ENCODE measurements at regions not wholly inside any gene's neighbourhood (a gene's known extent, or its start where the extent isn't known, plus 50 kb on each side); places are given as distances from the start of the nearest gene placed in this dataset.
"Not testable (repeated sequence)": the region's sequence is repeated elsewhere in the genome, so short reads cannot be mapped to it uniquely, and the experiment has no call there.

- no peak for TF ChIP-seq CTCF (IDR thresholded peaks at IDR 0.05; ENCODE audit: unreplicated experiment)
- Mint-ChIP-seq H3K27ac (ENCODE audit: low read depth, unreplicated experiment) (no peak overlapping the region), H3K9me3 (ENCODE audit: unreplicated experiment) (no peaks in the 10 kb centered on the region), H3K36me3 (ENCODE audit: insufficient read depth, unreplicated experiment) (no peaks in the 10 kb centered on the region), H3K4me1 (ENCODE audit: insufficient read depth, unreplicated experiment) (no peaks in the 10 kb centered on the region), H3K4me3 (ENCODE audit: unreplicated experiment) (no peak overlapping the region), H3K27me3 (ENCODE audit: insufficient read depth, unreplicated experiment) (peaks cover 89% of the 10 kb centered on the region)
- CTCF ChIA-PET = no interaction called here
- POLR2A ChIA-PET = no interaction called here
- intact Hi-C loops (cut with micrococcal nuclease) = no loop called here
- BruUV-seq (replicated peaks) = no TSS peak
- DNase-seq (ENCODE audit: unreplicated experiment) = no peak
Measured at GRCh38 chr20:48401359-48401758, 426.4 kb downstream of the PREX1 start.

- no peak for DNase-seq (ENCODE audit: unreplicated experiment)
- Mint-ChIP-seq H3K4me1 (ENCODE audit: insufficient read depth, unreplicated experiment) (no peaks in the 10 kb centered on the region), H3K27me3 (ENCODE audit: insufficient read depth, unreplicated experiment) (peaks cover 92% of the 10 kb centered on the region), H3K27ac (ENCODE audit: low read depth, unreplicated experiment) (no peak overlapping the region), H3K4me3 (ENCODE audit: unreplicated experiment) (no peak overlapping the region), H3K9me3 (ENCODE audit: unreplicated experiment) (no peaks in the 10 kb centered on the region), H3K36me3 (ENCODE audit: insufficient read depth, unreplicated experiment) (no peaks in the 10 kb centered on the region)
- intact Hi-C loops (cut with micrococcal nuclease) = no loop called here
- ChIA-PET POLR2A (no interaction called here), CTCF (interaction anchor here (0.5 to 1.0 kb wide), 2 partner anchors 258 to 722 kb away, joined by 3 read pairs; no protein-coding TSS in a partner anchor)
- TF ChIP-seq CTCF (IDR thresholded peaks at IDR 0.05; ENCODE audit: unreplicated experiment) = no peak
- BruUV-seq (replicated peaks) = no TSS peak
Measured at GRCh38 chr20:48400009-48400408, 427.8 kb downstream of the PREX1 start.

GRCh38 chr20:48398506-48399449, 429.0 kb downstream of the PREX1 start:
- Mint-ChIP-seq H3K9me3 (ENCODE audit: unreplicated experiment) (no peaks in the 10 kb centered on the region), H3K4me1 (ENCODE audit: insufficient read depth, unreplicated experiment) (no peaks in the 10 kb centered on the region), H3K36me3 (ENCODE audit: insufficient read depth, unreplicated experiment) (no peaks in the 10 kb centered on the region), H3K27me3 (ENCODE audit: insufficient read depth, unreplicated experiment) (peaks cover 92% of the 10 kb centered on the region), H3K4me3 (ENCODE audit: unreplicated experiment) (no peak overlapping the region), H3K27ac (ENCODE audit: low read depth, unreplicated experiment) (no peak overlapping the region)
- DNase-seq (ENCODE audit: unreplicated experiment) = no peak
- ChIA-PET CTCF (interaction anchor here (0.6 to 1.0 kb wide), 3 partner anchors 19 to 721 kb away, joined by 3 read pairs; no protein-coding TSS in a partner anchor), POLR2A (interaction anchor here (0.7 kb wide), 1 partner anchor 629 kb away, joined by 3 read pairs; no protein-coding TSS in a partner anchor)
- BruUV-seq (replicated peaks) = no TSS peak
- intact Hi-C loops (cut with micrococcal nuclease) = no loop called here
- TF ChIP-seq CTCF (IDR thresholded peaks at IDR 0.05; ENCODE audit: unreplicated experiment) = no peak

- intact Hi-C loops (cut with micrococcal nuclease); H3K4me3 Mint-ChIP-seq (ENCODE audit: unreplicated experiment); BruUV-seq (replicated peaks); H3K36me3 Mint-ChIP-seq (ENCODE audit: insufficient read depth, unreplicated experiment); DNase-seq (ENCODE audit: unreplicated experiment); H3K27ac Mint-ChIP-seq (ENCODE audit: low read depth, unreplicated experiment); CTCF ChIA-PET; H3K4me1 Mint-ChIP-seq (ENCODE audit: insufficient read depth, unreplicated experiment); H3K9me3 Mint-ChIP-seq (ENCODE audit: unreplicated experiment): not testable (repeated sequence)
- POLR2A ChIA-PET = interaction anchor here (0.6 kb wide), 1 partner anchor 81 kb away, joined by 3 read pairs; no protein-coding TSS in a partner anchor
- H3K27me3 Mint-ChIP-seq (ENCODE audit: insufficient read depth, unreplicated experiment) = peaks cover 85% of the 10 kb centered on the region
Measured at GRCh38 chr20:48396981-48397861, 430.6 kb downstream of the PREX1 start.

All from MCF 10A (cell line).